Brain pericyte (primary cell): ENCODE measurements at regions not wholly inside any gene's neighbourhood (a gene's known extent, or its start where the extent isn't known, plus 50 kb on each side); places are given as distances from the start of the nearest gene placed in this dataset.

ENCODE experiments used
- DNase-seq: peaks from one replicate; pipeline ENCODE4 v3.0.0-alpha.2; 2012; ENCODE audit warnings: low read depth, low spot score

DNA sequence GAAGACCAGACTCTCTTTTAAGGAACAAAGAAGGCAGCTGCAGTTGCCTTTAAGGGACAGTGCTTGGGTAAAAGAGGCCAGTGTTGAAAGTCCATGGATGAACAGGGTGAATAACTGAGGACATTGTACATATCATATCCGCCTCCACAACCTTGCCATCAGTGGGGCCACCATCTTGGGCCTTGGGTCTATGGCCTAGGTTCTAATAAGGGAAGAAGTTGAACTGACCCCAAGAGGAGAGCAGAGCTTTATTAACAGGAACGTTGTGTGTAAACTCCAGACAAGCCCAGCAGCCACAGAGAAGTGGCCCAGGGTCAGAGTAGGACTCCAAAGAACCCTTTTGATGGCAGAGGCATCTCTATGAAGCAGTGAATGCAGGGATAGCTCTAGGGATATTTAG lies 332.8 kb downstream of the CYP26B1 start:
- no peak for DNase-seq

DNA sequence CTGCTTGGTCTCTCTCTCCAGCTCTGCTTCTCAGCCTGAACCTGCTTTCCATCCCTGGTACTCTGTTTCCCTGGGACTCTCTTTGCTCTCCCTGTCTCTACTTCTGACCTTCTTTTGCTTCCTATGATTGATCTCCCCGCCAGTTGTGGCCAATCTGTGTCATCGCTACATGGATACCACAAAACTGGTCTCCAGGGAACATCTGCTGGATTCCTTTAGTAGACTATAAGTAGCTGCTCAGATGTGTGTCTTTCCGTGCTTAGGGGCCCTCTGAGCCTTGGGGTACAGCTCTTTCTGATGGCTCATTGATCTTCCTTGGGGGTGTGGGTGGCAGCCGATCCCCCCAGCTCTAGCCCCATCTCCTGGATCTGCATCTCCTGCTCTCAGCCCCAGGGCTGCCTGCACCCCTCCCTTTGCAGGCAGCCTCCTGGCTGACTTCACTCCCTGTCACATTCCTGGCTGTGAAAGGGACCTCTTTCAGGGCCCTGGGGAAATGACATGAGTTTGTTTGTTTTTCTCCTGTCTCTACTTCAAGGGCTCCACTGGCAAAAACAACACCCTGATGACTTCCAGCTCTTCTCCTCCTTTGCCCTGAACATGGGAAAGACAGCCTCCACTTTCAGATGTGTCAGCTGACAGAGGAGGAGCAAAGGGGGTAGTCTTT lies 333.7 kb downstream of the CYP26B1 start:
- DNase-seq: no peak

DNA sequence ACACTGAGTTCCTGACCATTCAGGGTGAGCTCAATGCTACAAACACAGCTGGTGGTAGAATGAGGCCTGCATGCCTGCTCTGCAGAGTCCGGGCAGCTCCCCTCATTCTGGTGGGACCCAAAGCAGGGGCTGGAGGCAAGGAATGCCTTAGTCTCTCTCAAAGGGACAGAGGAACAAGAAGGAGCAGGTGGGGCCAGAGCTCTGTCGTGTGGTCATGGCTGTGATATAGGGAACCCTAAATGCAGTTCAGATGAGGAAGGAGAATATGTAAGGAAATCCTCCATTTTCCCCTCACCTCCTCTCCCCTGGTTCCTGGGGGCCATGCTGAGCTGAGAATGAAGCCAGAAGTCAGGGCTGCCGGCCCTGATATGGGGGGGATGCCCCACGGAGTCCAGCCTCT lies 334.3 kb downstream of the CYP26B1 start:
- DNase-seq: no peak

DNA sequence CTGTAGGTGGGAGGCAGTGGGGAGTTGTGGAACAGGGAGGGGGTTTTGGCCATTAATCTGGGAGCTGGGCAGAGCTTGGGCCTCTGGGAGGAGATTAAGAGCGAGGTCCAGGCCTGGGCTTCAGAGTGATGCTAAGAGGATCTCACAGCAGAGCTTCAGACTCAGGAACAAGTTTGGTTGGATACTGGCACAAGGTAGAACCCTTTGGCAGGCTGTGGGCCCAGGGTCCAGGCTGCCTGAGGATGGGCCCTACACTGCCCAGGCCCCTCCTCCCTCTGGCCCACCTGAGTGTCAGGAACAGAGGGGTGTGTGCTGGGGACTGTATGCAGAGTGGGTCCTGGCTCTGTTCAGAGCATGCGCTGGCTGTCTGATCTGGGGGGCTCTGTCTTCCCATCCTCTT lies 334.9 kb downstream of the CYP26B1 start:
- no peak for DNase-seq

DNA sequence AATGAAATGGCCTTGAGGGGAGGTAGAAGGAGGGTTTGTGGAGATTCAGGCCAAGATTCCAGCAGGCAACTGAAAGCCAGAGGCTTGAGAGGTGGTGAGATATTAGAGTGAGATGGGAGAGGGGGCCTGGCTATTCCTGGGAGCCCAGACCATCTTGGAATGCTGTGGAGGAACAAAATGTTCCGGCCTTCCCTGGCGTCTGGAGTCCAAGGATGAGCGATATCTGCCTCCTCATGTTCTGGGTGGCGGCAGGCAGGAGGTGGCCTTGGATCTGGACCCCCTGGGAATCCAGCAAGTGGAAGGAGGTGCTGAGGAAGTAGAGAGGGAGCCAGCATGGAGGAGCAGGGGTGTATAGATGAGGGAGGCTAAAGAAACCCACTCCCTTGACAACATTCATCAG lies 335.9 kb downstream of the CYP26B1 start:
- DNase-seq: no peak

DNA sequence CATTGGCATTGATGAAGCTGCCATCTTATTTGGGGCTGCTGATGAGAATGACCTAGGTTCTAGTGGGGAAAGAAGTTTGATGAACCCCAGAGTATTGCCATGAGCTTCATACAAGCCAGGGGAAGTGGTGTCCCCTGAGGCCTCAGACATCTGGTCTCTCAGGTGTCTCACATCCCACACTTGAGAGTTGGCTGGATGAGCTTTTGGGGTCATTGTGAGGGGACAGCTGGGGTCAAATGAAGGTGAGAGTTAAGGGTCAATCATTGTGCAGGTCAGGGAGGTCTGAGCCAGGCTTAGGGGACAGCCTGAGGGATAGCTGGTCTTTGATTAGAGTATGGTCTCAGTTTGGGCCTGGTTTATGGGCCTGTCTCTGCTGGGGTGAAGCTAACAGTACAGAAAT lies 336.5 kb downstream of the CYP26B1 start:
- no peak for DNase-seq

DNA sequence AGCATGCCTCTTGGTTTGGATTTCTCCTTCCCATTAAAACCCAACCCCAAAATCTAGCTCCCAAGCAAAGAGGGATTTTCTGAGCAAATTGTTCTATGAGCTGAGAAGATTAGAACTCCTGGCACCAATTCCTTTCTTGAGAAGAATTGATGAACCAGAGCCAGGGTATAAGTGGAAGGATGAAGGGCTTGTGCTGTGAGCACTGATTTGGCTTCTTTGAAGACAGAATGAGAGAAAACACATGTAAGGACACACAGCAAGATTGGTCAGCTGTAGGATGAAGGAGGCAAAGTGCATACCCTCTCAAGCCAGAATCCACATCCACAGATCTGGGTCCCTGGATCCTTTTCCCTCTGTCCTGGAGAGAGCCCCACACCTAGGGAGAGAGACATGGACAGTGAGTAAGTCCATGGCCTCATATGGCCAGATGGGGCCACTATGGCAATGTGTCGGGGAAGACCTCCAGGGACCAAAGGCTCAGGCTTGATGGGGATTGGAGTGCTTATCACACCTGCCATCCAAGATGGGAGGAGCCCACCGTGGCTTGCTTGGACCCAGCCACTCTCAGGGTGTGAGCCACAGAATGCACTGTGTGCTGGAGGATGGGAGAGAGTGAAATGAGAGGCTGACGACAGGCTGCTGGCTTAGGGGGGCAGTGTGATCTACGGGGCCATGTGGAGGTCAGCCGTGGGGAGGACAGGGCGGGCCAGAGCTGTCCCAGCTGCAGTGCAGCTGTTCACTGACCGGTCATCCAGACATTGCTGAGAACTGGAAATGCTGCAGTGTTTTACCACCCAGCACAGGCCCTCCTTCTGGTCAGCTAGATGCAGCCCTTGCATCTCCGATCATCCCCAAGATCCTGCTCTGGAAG lies 339.8 kb downstream of the CYP26B1 start:
- DNase-seq: no peak

DNA sequence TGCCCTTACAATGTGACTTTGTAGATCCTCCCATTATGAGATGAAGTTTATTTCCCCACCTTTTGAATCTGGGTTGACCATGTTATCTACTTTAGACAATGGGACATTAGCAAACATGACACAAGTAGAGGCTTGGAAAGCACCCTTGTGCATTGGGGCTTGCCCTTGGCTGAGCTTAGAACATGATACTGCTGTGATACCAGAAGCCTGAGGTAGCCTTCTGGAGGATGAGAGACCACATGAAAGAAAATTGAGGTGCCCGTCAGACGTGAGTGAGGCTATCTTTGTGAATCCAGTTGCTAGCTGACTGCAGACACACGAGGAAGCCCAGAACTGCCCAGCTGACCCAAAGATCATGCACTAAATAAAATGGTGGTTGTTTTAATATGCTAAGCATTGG lies 341.2 kb downstream of the CYP26B1 start:
- no peak for DNase-seq

DNA sequence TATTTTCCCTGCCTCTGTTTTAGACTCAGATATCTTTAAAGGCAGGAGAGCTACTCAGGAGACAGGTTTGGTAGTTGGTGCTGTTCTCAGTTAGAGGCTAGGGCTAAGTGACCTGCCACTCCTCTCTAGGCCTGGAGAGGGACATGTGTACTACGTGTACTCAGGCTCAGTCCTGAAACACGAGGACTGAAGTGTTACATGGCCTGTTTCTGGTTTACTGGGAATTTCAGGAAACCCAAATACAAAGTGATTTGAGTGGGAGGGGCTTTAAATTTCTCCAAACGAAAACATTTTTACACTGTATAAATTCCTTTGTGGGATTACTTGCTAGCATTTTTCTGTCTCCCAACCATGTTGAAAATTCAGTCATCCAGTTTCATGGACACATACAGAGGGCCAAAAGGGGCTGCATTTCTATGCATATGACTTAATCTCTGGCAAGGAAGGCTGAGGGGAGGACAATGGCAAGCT lies 343.3 kb downstream of the CYP26B1 start:
- DNase-seq: no peak

DNA sequence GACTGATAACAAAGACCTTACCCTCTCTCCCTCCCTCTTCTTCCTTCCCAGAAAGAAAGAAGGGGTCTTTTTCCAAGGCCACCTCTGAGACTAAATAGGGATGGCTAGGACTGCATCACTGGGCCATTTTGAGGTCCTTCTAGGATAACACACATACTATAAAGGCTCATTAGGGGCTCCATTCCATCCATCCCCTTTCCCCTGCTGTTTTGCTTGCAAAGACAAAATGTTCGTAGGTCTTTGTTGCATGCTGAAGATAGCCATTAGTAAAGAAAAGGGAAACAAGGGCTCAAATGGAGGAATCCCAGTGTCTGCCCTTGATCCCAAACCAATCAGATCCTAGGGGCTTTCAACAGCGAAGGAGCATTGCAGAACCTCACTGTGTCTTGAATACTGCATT lies 344.3 kb downstream of the CYP26B1 start:
- DNase-seq: no peak

DNA sequence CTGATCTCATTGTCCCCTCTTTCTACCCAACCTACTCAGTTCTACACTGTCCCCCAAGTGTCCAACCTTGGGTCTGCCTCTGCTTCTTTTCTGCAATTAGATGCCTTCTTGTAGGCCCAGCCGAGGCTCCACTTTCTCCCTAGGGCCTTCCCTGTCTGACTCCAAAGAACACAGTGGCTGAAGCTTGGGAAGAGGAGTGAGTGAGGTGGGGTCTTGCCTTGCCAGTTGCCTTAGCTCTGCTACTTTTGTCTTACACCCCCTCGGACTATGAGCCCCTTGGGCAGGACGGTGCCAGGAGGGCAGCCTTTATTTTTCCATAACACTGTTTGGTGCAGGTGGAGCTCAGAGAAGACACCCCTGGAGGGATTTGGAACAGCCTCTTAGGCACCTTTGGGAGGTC lies 345.1 kb downstream of the CYP26B1 start:
- DNase-seq: no peak

DNA sequence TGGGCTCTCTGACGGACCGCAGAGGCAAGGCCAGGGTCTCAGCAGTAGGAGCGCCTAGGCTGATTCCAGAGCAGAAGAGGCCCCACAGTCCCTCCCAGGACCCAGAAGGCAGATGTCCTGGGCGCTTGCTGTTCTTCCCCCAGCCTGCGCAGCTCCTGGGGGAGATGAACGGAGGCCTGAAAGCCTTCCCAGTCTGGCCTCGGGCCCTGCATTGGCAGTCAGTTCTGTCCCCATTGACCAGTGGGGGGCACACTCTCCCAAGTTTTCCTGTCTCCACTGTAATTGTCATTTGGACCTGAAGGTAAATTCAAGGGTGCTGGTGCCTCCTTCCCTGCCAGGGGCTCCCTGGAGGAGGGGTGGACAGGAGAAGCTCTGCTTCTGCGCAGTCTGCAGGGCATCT lies 345.7 kb downstream of the CYP26B1 start:
- no peak for DNase-seq

DNA sequence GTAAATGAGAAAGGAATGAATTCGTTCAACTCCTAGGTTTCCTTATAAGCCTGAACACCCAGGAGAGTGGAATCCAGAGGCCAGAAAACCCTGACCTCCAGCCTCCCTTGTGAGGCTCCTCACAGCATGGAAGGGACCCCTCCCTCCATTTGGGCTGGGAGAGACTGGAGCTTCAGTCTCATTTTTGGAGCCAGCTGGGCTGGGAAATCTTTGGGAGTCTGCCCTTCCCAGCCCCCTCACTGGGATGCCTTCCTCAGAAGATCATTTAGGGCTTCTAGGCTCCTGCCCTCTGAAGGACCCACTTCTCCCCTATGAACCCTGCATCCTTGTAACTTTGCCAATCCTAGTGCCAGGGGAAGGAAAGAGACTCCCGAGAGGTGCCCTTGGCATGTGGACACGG lies 346.1 kb downstream of the CYP26B1 start:
- DNase-seq: no peak

DNA sequence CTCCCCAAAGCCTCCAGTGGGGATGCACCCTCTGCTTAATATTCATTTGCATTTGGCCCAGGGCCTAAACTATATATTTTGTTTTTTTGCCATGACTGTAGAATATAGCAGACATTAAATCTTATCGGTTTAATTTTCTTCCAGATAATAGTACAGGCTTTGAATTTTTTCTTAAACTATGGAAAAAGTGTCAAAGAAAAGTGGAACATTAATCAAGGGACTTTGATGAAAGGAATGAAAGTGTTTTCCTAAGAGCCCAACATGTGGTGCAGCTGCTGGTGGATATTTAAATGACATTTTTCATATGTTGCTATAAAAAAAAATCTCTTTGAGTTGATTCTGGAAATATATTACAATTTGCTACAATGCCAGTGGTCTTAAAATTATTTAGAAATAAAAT lies 346.8 kb downstream of the CYP26B1 start:
- no peak for DNase-seq

DNA sequence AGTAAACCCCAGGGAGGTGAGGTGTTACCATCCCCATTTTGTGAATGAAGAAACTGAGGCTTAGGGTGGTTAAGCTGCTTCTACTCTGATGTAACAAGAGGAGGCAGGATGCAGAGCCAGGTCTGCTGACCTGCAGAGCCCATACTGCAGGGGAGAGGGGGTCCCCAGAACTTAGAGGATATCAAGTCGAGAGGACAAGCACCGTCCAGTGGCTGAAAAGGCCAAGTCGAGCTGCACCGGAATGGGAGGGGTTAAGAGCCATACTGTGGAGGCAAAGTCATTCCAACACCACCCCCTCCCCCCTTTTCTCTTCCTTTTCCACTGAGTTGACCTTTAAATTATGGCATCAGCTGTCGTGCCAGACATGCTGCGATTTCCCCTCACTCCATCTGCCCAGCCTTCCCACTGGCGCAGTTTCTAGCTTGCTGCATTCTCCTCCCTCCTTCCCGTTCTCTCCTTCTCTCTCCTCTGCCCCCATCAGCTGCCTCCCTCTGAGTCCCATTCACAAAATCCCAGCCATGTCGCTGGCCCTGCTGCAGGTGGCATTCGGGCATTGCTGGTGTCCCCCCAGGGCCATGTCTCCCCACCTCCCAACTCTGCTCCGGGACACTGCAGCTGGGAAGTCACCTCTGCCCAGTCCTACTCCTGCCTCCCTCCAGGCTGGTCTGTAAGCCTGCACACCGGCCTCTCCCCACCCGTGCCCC lies 346.9 kb downstream of the DYSF start:
- no peak for DNase-seq

DNA sequence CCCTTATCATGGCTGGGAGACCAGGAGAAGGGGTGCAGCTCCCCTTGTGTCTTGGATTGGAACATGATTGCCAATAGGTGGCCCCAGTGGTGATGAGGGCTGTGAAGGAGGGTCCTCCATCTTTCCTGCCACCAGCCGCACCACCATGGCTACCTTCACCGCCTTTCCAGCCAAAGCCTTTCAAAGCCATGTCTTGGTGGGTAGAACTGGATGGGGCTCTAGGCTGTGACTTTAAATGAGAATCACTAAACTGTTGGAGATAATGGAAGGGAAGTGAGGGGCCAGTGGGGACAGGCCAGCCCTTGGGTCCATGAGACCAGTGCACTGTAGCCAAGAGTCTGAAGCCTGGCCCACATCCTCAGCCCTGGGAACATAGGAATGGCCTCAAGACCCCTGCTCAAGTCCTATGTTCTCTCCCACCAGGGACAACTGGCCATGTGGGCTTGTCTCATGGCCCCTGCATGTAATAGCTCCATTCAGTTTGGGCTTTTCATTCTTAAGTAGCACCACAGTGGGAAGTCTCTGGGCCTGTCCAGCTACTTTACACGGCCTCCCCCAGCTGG lies 345.7 kb downstream of the DYSF start:
- no peak for DNase-seq

DNA sequence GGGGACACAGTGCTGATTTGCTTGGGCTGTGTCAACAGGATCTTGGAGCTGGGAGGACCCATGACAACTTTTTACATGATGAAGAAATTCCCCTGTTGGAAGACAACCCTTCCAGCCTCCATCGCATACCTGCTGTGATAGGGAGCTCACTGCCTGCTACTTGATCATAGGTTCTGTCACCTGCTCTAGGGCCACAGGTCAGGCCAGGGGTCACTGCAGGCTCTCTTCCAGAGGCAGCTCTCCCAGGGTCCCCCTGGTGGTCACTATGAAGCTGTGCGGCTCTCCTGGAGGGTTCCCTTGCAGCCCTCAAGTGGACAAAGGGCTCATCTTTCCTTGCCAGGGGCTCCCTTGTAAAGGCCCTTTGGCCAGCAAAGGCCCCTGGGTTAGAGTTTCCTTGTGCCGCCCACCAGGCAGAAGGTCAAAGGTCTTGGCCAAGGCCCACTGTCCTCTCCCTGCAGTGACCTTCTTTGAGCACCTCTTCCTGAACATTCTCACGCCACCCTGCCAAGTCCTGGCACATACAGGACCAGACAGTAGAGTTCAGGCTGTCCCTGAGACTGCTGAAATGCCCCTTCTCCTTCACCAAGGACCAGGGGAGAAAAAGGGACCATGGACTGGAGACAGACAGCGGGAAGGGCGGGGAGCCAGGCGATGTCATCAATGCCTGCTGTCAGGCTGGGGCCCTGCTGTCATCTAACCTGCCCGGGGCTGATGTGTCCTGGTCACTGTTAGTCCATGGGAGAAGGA lies 345.1 kb downstream of the DYSF start:
- no peak for DNase-seq

DNA sequence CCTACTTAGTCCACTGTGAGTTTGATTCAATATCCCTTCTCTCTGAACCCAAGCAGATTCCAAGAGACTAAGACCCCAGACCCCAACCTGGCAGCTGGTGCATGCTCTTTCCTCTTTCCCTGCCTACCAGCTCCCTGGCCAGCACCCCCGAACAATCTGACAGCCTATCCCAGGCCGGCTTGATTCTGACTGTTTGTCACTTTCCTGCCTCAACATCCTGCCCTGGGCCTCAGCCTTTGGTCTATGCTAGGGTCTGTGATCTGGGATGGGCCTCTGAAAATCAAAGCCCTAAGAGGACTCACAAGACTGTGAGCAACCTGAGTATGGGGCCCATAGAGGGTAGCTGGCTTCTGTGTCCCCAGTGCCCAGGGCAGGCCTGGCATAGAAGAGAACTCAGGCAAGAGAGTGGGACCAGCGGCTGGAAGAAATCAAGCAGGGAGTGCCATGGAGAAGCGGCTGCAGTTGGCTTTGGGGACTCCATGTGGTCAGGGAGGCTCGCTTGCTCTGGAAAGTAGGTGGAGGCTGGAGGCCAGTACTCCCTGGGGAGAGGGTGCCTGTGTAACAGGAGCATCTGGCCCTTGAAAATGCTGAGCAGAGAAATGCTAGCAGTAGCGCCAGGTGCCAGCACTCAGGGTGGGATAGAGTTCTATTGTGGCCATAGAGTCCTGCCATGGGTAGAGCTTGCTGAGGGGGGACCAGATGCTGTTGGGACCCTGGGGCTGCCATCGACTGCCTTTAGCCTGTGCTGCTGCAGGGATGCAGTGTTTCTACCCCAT lies 343.9 kb downstream of the DYSF start:
- no peak for DNase-seq

DNA sequence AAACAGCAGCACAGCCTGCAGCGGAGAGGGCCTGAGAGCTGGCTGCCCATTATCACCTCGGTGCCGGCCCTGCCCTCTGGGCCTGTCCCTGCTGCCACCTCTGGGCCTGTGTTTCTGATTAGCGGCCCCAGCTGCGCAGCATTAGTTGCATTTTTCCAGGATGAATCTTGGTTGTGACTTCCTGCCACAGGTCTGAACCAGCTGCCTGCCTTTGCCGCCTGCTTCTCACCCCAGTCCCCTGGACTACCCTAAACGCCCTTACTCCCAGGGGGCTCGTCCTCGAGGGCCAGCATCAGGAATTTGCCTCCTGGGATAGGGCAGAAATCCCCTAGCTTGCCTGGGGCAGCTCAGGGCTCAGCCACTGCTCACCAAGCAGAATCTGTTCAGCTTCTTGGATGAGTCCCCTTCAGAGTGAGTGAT lies 342.8 kb downstream of the DYSF start:
- DNase-seq: no peak

DNA sequence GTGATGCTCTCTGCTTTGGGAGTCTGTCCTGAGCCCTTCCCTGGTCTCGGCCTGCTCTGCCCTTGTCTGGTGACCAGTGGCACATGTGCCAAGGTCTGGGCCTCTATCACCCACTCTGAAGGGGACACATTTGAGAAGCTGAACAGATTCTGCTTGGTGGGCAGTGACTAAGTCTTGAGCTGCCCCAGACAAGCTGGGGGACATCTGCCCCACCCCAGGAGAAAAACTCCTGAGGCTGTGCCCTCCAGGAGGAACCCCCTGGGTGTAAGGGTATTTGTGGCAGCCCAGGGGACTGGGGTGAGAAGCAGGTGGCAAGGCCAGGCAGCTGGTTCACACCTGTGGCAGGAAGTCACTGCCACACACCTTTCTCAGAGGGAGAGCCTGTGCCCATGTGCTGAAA lies 342.1 kb downstream of the DYSF start:
- DNase-seq: no peak

DNA sequence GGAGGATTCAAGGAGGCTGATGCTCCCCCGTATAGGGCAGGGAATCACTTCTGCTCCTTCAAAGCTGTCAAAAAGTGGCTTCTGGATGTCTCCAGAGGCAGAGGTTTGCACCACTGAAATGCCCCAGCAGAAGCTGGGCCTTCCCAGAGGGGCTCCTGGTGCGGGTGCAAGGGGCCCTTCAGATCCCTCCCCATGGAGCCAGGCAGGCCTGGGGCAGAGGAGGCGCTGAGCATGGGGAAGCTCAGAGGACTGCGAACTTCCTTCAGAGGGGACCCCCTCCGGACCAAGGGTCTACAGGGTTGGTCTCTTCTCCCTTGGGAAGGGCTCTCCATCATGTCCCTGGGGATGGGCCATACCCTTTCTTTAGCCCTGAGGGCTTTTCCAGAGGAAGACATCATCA lies 341.2 kb downstream of the DYSF start:
- DNase-seq: no peak
